Astrocyte (in vitro differentiated cells and primary cell): ENCODE measurements at regions not wholly inside any gene's neighbourhood (a gene's known extent, or its start where the extent isn't known, plus 50 kb on each side); places are given as distances from the start of the nearest gene placed in this dataset.

ENCODE experiments used
- DNase-seq: peaks from one replicate; pipeline ENCODE4 v3.0.0-alpha.2; 2010; ENCODE audit warnings: low read depth
- FAIRE-seq: peaks from 2 replicates; lab custom pipeline; 2011; peaks lifted over from hg19 to GRCh38; lab: Jason Lieb, UNC
- H2AFZ ChIP-seq: 2 replicates; pipeline ENCODE4 v1.6.0; 2012; ENCODE audit warnings: low read depth, low read length, inconsistent platforms
- H3K27ac ChIP-seq: 2 replicates; pipeline ENCODE4 v1.5.1; 2011; ENCODE audit warnings: low read depth, low read length, inconsistent platforms
- H3K27me3 ChIP-seq: 2 replicates; pipeline ENCODE4 v1.6.0; 2011; ENCODE audit warnings: low read length, inconsistent platforms; ENCODE audit not compliant: insufficient read depth
- H3K36me3 ChIP-seq: 2 replicates; pipeline ENCODE4 v1.5.1; 2011; ENCODE audit warnings: low read length, inconsistent platforms; ENCODE audit not compliant: insufficient read depth
- H3K4me1 ChIP-seq: 2 replicates; pipeline ENCODE4 v1.5.1; 2011; ENCODE audit warnings: low read length, inconsistent platforms; ENCODE audit not compliant: insufficient read depth
- H3K4me2 ChIP-seq: 2 replicates; pipeline ENCODE4 v1.6.0; 2012; ENCODE audit warnings: low read length, inconsistent platforms
- H3K4me3 ChIP-seq: 2 replicates; pipeline ENCODE4 v1.5.1; 2011; ENCODE audit warnings: low read depth, mild to moderate bottlenecking, low read length, inconsistent platforms; ENCODE audit not compliant: insufficient read depth
- H3K79me2 ChIP-seq: 2 replicates; pipeline ENCODE4 v1.6.0; 2012; ENCODE audit warnings: mild to moderate bottlenecking, low read length, inconsistent platforms; ENCODE audit not compliant: insufficient read depth
- H3K9ac ChIP-seq: 2 replicates; pipeline ENCODE4 v1.6.0; 2012; ENCODE audit warnings: mild to moderate bottlenecking, low read length, inconsistent platforms
- H3K9me3 ChIP-seq: 2 replicates; pipeline ENCODE4 v1.5.1; 2012; ENCODE audit warnings: low read depth, mild to moderate bottlenecking, low read length, inconsistent platforms; ENCODE audit not compliant: insufficient read depth
- H4K20me1 ChIP-seq: 2 replicates; pipeline ENCODE4 v1.6.0; 2012; ENCODE audit warnings: low read length, inconsistent platforms; ENCODE audit not compliant: insufficient read depth
- H3K27ac Mint-ChIP-seq: one replicate; pipeline ENCODE4 v1.8.0; 2021; ENCODE audit warnings: mild to moderate bottlenecking, mixed read lengths; ENCODE audit not compliant: unreplicated experiment
- H3K27me3 Mint-ChIP-seq: one replicate; pipeline ENCODE4 v1.8.0; 2021; ENCODE audit warnings: low read depth, mixed read lengths; ENCODE audit not compliant: unreplicated experiment
- H3K36me3 Mint-ChIP-seq: one replicate; pipeline ENCODE4 v1.8.0; 2021; ENCODE audit warnings: low read depth, mixed read lengths; ENCODE audit not compliant: unreplicated experiment
- H3K4me1 Mint-ChIP-seq: one replicate; pipeline ENCODE4 v1.8.0; 2021; ENCODE audit warnings: low read depth, mixed read lengths; ENCODE audit not compliant: unreplicated experiment
- H3K4me3 Mint-ChIP-seq: one replicate; pipeline ENCODE4 v1.8.0; 2021; ENCODE audit warnings: mild to moderate bottlenecking, moderate library complexity, mixed read lengths; ENCODE audit not compliant: unreplicated experiment
- H3K9me3 Mint-ChIP-seq: one replicate; pipeline ENCODE4 v1.8.0; 2021; ENCODE audit warnings: mild to moderate bottlenecking, mixed read lengths; ENCODE audit not compliant: unreplicated experiment
- CTCF ChIP-seq: IDR thresholded peaks from 2 replicates; pipeline ENCODE4 v1.5.1; 2011; ENCODE audit warnings: low read depth, mild to moderate bottlenecking, inconsistent platforms, low read length, moderate library complexity; ENCODE audit not compliant: insufficient read depth
- EZH2 ChIP-seq: IDR thresholded peaks from 2 replicates; pipeline ENCODE4 v1.6.1; 2012; ENCODE audit warnings: mild to moderate bottlenecking, low read length, inconsistent platforms; ENCODE audit not compliant: insufficient read depth

GRCh38 chr4:189837471-189837870, 103.2 kb upstream of the FRG1 start:
- no peaks in the 10 kb centered on the region for H3K4me1 ChIP-seq
- no peaks in the 10 kb centered on the region for H3K36me3 ChIP-seq
- no peaks in the 10 kb centered on the region for H3K4me1 Mint-ChIP-seq
- no peak overlapping the region for H3K4me3 ChIP-seq
- no peak for FAIRE-seq
- H3K9me3 ChIP-seq: peaks cover 3% of the 10 kb centered on the region
- no peaks in the 10 kb centered on the region for H3K9me3 Mint-ChIP-seq
- H3K27me3 ChIP-seq: no peaks in the 10 kb centered on the region
- no peak for DNase-seq
- peaks cover 12% of the 10 kb centered on the region for H3K27me3 Mint-ChIP-seq
- H3K9ac ChIP-seq: no peak overlapping the region
- no peaks in the 10 kb centered on the region for H3K79me2 ChIP-seq
- no peak overlapping the region for H3K4me2 ChIP-seq
- H3K27ac Mint-ChIP-seq: no peak overlapping the region
- no peak overlapping the region for H3K4me3 Mint-ChIP-seq
- TF ChIP-seq CTCF: no peak
- no peak for TF ChIP-seq EZH2
- no peaks in the 10 kb centered on the region for H4K20me1 ChIP-seq
- no peak overlapping the region for H2AFZ ChIP-seq
- no peak overlapping the region for H3K27ac ChIP-seq
- H3K36me3 Mint-ChIP-seq: no peaks in the 10 kb centered on the region

GRCh38 chr4:189838821-189839497, 101.7 kb upstream of the FRG1 start:
- Mint-ChIP-seq H3K27ac (no peak overlapping the region), H3K27me3 (peaks cover 15% of the 10 kb centered on the region), H3K9me3 (no peaks in the 10 kb centered on the region), H3K4me1 (no peaks in the 10 kb centered on the region), H3K36me3 (no peaks in the 10 kb centered on the region), H3K4me3 (no peak overlapping the region)
- H3K9ac ChIP-seq: no peak overlapping the region
- no peaks in the 10 kb centered on the region for H4K20me1 ChIP-seq
- TF ChIP-seq EZH2 (no peak), CTCF (no peak)
- peaks cover 3% of the 10 kb centered on the region for H3K9me3 ChIP-seq
- H2AFZ ChIP-seq: no peak overlapping the region
- H3K79me2 ChIP-seq: no peaks in the 10 kb centered on the region
- no peak overlapping the region for H3K27ac ChIP-seq
- no peaks in the 10 kb centered on the region for H3K36me3 ChIP-seq
- no peak overlapping the region for H3K4me2 ChIP-seq
- DNase-seq: no peak
- H3K27me3 ChIP-seq: no peaks in the 10 kb centered on the region
- H3K4me3 ChIP-seq: no peak overlapping the region
- FAIRE-seq: no peak
- no peaks in the 10 kb centered on the region for H3K4me1 ChIP-seq

GRCh38 chr4:189840356-189840755, 100.3 kb upstream of the FRG1 start:
- Histone ChIP-seq H3K79me2 (no peaks in the 10 kb centered on the region), H3K27me3 (no peaks in the 10 kb centered on the region), H3K9me3 (peaks cover 3% of the 10 kb centered on the region), H3K27ac (no peak overlapping the region), H4K20me1 (no peaks in the 10 kb centered on the region), H3K9ac (no peak overlapping the region), H3K4me3 (no peak overlapping the region), H3K36me3 (no peaks in the 10 kb centered on the region), H3K4me2 (no peak overlapping the region), H2AFZ (no peak overlapping the region), H3K4me1 (no peaks in the 10 kb centered on the region)
- no peak for TF ChIP-seq CTCF
- no peak for TF ChIP-seq EZH2
- H3K27ac Mint-ChIP-seq: no peak overlapping the region
- H3K36me3 Mint-ChIP-seq: no peaks in the 10 kb centered on the region
- no peak overlapping the region for H3K4me3 Mint-ChIP-seq
- FAIRE-seq: no peak
- no peaks in the 10 kb centered on the region for H3K4me1 Mint-ChIP-seq
- peaks cover 12% of the 10 kb centered on the region for H3K27me3 Mint-ChIP-seq
- no peak for DNase-seq
- no peaks in the 10 kb centered on the region for H3K9me3 Mint-ChIP-seq
